IMR-90 (cell line): ENCODE measurements at regions not wholly inside any gene's neighbourhood (a gene's known extent, or its start where the extent isn't known, plus 50 kb on each side); places are given as distances from the start of the nearest gene placed in this dataset.

Source experiments
- CTCF ChIP-seq: conservative IDR thresholded peaks from 2 replicates; pipeline ENCODE4 v1.5.1; 2012; ENCODE audit warnings: mild to moderate bottlenecking, low read depth, low read length, improper control_type of control experiment
- FOS ChIP-seq: fragments of 150-350 bp; IDR thresholded peaks from 2 replicates; pipeline ENCODE4 v1.6.1; 2016; ENCODE audit warnings: low read depth, low read length
- POLR2A ChIP-seq: IDR thresholded peaks from 2 replicates; pipeline ENCODE4 v1.6.1; 2012; ENCODE audit warnings: mild to moderate bottlenecking, low read depth, low read length
- SMC3 ChIP-seq: fragments of 150-350 bp; IDR thresholded peaks from 2 replicates; pipeline ENCODE4 v1.6.1; 2016; ENCODE audit warnings: low read depth, mild to moderate bottlenecking, antibody characterized with exemption, low read length, moderate library complexity

- TF ChIP-seq CTCF (no peak), POLR2A (no peak), FOS (no peak), SMC3 (no peak)
Measured at GRCh38 chr10:58010073-58010702, 257.5 kb downstream of the IPMK start.
